Esophagus mucosa (tissue), 1 donor: ENCODE measurements at regions not wholly inside any gene's neighbourhood (a gene's known extent, or its start where the extent isn't known, plus 50 kb on each side); places are given as distances from the start of the nearest gene placed in this dataset.
"Not testable (repeated sequence)": the region's sequence is repeated elsewhere in the genome, so short reads cannot be mapped to it uniquely, and the experiment has no call there.

Source experiments
- ATAC-seq: fragments of 200-7000 bp; cut with Tn5 transposase; one replicate; pipeline ENCODE4 v1.9.1; 2020
- donor health status: DM: yes; HTN: yes; CAD: no.

GRCh38 chr4:177494791-177495190 is 52.6 kb upstream of the AGA start:
- no peak for ATAC-seq

- ATAC-seq, result not testable (repeated sequence)
Measured at GRCh38 chr4:177495626-177496025, 53.4 kb upstream of the AGA start.

DNA sequence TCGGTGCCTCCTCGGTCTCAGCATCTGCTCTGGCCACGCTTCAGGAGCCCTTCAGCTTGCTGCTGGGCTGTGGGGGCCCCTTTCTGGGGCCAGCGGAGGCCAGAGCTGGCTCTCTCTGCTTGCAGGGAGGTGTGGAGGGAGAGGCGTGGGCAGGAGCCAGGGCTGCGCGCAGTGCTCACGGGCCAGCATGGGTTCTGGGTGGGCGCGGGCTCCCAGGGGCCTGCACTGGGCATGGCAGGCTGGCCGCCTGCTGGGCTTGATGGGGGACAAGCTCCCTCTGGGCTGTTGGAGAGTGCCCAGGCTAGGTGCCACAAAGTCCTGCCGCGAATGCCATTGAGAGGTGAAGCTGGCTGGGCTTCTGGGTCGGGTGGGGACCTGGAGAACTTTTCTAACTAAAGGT is 57.3 kb upstream of the AGA start:
- no peak for ATAC-seq

DNA sequence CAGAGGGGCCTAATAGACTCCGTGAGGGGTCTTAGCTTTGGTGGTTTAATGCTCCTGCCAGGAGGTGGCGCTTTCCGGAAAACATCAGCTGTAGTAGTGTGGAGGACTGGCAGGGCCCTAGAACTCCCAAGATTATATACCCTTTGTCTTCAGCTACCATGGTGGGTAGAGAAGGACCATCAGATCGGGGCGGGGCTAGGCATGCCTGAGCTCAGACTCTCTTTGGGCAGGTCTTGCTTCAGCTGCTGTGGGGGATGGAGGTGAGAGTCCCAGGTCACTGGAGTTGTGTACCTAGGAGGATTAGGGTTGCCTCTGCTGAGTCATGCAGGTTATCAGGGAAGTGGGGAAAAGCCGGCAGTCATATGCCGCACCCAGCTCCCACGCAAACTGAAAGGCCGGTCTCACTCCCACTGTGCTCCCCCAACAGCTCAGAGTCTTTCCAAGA is 63.0 kb upstream of the AGA start:
- ATAC-seq, result peak; percentile 72

DNA sequence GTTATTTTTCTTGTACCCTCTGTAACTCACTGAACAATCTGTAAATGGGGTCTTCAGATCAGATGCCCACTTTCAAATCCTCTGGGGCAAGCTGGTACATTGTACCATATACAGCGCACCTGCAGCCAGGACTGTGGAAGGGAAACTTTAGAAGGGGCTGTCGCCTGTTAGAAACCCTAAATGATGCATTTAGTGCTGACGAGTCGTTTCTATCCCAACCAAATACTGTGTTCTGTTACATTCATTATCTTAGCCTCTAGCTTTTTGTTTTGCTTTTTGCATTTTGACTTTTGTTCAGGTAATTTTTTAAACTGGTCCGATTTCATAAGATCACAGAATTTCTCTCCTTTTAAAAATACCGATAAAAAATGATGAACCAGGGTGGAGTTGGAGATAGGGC is 66.4 kb upstream of the AGA start:
- ATAC-seq, result no peak

DNA sequence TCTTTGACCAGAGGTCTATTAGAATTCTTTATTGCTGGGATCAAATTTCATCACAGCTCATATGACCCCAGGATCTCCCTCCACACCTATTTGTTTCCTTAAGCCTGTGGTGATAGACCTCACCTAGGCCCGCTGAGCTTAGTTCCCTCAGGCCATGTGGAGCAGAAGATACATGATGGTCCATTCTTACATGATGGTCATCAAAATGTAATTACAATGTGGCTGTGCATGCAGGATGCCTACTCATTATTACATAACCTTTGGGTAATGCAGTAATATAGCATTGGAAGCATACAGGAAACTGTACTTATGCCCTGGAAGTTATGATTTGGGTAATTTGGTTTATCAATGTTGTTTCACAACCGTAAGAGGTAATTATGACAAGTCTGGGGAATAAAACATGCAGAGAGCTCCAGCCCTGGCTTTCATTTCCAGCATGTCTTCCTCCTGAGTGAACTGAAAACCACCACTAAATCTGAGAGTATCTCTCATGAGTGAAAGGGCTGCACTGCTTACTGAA is 67.0 kb upstream of the AGA start:
- no peak for ATAC-seq

- peak; percentile 99 for ATAC-seq
Measured at GRCh38 chr4:177511611-177512010, 69.4 kb upstream of the AGA start.

GRCh38 chr4:177512646-177513045 is 70.4 kb upstream of the AGA start:
- no peak for ATAC-seq

DNA sequence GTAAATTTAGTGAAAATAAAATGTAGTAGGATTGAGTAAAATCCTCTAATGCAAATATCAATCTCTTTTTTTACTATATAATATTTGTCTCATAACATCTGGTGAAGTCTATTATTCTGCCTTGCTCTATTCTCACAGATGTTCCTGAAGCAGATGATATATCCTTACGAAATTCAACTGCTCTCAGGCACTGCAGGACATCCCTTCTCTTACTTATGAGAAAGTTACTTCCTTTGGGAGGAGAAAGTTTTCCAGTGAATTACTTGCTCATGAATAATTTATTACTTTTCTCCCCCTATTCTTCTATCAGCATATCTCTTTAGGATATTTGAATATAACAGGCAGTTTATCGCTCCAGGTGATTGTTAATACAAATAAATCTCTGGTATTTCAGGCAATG is 75.6 kb upstream of the AGA start:
- ATAC-seq, result no peak

GRCh38 chr4:177519481-177520260 is 77.4 kb upstream of the AGA start:
- no peak for ATAC-seq

- ATAC-seq, result no peak
Measured at GRCh38 chr4:177528620-177529019, 86.4 kb upstream of the AGA start.

DNA sequence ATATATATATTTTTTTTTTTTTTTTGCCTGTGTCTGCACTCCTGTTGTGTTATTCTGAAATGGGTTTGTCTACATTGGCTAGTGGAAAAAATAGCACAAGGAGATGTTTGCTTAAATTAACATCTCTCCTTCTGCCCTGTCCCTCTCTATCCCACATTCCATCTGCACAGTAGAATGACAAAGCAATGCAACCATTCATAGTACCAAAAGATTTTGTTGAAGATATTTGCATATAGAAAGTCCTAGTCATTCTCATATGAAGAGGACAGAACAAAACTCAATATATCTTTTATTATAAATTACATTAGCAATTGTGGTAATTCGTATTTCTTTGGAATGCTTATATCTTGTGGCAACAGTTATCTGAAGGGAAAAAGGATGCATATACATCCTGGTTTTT is 88.3 kb upstream of the AGA start:
- no peak for ATAC-seq

DNA sequence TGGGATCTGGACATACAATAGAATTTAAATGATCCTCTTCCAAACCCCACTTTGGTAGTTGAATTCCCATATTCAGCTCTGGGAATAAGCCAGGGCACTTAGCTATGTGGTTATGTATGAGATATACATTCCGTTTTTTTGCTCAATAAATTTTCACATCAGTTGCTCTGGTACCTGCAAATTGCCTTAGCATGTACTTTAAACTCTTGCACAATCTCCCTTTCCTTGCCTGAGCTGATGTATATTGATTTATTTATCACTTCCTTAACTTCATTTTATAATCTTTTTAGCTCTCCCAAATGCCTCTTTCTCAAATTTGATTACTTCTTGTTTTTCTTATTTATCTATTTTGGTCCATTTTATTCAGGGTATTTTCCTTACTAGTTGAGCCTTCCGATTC is 90.1 kb upstream of the AGA start:
- no peak for ATAC-seq

GRCh38 chr4:177534841-177535240 is 92.6 kb upstream of the AGA start:
- ATAC-seq, result not testable (repeated sequence)

GRCh38 chr4:177546745-177547144 is 104.5 kb upstream of the AGA start:
- ATAC-seq, result peak; percentile 59

GRCh38 chr4:177547985-177548384 is 105.7 kb upstream of the AGA start:
- no peak for ATAC-seq

- ATAC-seq, result no peak
Measured at GRCh38 chr4:177555007-177555574, 112.9 kb upstream of the AGA start.

GRCh38 chr4:177557416-177557815 is 115.2 kb upstream of the AGA start:
- ATAC-seq, result no peak

DNA sequence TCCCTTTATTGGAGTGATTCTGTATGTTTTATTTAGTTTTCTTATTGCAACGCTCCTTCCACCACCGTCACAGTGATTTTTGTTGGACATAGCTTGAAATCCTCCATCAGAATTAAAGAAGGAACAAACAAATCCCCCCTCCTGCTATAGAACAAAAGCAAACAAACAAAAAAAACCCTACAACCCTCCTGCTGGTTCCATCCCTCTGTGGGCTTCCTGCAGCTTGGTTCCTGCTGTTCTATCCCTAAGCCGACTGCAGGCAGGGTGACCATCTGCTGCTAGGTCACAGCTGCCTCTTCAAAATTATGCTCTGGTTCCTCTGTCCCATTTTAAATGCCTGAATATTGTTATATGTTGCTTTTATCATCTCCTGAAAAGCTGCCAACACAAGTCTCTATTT is 116.8 kb upstream of the AGA start:
- no peak for ATAC-seq

- ATAC-seq, result no peak
Measured at GRCh38 chr4:177562163-177562562, 119.9 kb upstream of the AGA start.

DNA sequence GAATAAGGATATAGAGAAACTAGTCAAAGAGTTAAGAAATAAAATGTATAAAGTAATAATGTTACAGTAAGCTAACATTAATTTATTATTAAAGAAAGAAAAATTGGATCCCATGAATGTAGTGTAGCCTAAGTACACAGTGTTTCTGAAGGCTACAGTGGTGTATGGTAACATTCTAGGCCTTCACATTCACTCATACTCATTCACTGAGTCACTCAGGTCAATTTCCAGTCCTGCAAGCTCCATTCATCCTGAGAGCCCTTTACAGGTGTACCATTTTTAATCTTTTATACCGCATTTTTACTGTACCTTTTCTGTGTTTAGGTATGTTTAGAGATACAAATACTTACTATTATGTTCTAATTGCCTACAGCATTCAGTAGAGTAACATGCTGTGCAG is 120.6 kb upstream of the AGA start:
- ATAC-seq, result no peak

GRCh38 chr4:177566691-177567090 is 124.5 kb upstream of the AGA start:
- ATAC-seq, result no peak

- ATAC-seq, result no peak
Measured at GRCh38 chr4:177568931-177569330, 126.7 kb upstream of the AGA start.

DNA sequence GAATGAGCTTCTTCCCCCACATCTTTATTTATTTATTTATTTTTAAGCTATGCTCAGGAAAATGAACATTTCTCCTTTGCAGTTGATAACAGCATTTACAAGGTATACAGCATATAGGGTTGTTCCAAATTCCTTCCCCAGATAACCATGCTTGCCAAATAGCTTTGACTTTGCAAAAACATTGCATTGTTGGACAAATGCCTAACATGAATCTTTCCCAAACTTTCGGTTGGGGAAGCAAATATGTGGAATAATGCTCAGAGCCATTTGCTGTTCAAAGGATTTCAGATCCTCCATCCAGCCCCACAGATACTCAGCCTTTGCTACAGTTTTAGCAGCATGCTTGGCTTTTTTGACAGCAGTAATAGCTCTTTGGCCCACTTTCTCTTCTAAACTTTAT is 127.2 kb upstream of the AGA start:
- ATAC-seq, result no peak
